ENCODE measurements at regions not wholly inside any gene's neighbourhood (a gene's known extent, or its start where the extent isn't known, plus 50 kb on each side); places are given as distances from the start of the nearest gene placed in this dataset.

GRCh38 chr6:106916891-106917290 is 57.6 kb downstream of the CD24 start:
- DNase-seq (ENCODE audit: extremely low read depth in 1 of 4, low spot score in 3 of 4): no peak
- Histone ChIP-seq H3K9me1 (ENCODE audit: control insufficient read depth, insufficient read depth, low read length) (no peaks in the 10 kb centered on the region), H4K20me1 (replicated peaks; ENCODE audit: control insufficient read depth, insufficient read depth, low read length) (no peaks in the 10 kb centered on the region), H3K79me2 (ENCODE audit: control insufficient read depth, insufficient read depth, low read length) (no peaks in the 10 kb centered on the region), H3K4me2 (ENCODE audit: insufficient read depth, low read length) (no peak overlapping the region), H3K27ac (ENCODE audit: extremely low read depth, low read depth, low read length) (no peak overlapping the region), H3K27me3 (ENCODE audit: control insufficient read depth in 2 of 2, insufficient read depth in 2 of 2, low read length in 2 of 2) (no peaks in the 10 kb centered on the region; a peak in 1 of 5 replicates), H2AFZ (ENCODE audit: low read depth, low read length) (no peak overlapping the region), H3K4me1 (replicated peaks in 1 of 2; ENCODE audit: control insufficient read depth in 2 of 2, insufficient read depth in 2 of 2, low read length in 2 of 2) (peaks cover 4 to 13% of the 10 kb centered on the region in 2 experiments; a peak in 4 of 5 replicates), H3K9me3 (replicated peaks; ENCODE audit: control insufficient read depth, insufficient read depth, low read depth, low read length) (no peaks in the 10 kb centered on the region; the same call in 1 of the 2 replicates), H3K4me3 (no peak overlapping the region), H3K9ac (ENCODE audit: insufficient read depth in 1 of 2, low read depth in 2 of 2, low read length in 2 of 2) (no peak overlapping the region), H3K36me3 (ENCODE audit: control insufficient read depth, insufficient read depth, low read length) (no peaks in the 10 kb centered on the region)
- in situ Hi-C loops (cut with MboI): no loop called here
- ATAC-seq: no peak
- no peak for FAIRE-seq
- no peak for TF ChIP-seq PPARD (CRISPR knock-in tag; IDR thresholded peaks at IDR 0.05)
- no peak for TF ChIP-seq MCM3 (IDR thresholded peaks at IDR 0.05)
- no peak for TF ChIP-seq SIN3B (IDR thresholded peaks at IDR 0.05; ENCODE audit: low read depth)
- no peak for TF ChIP-seq NEUROD1 (IDR thresholded peaks at IDR 0.05; ENCODE audit: borderline replicate concordance, low read depth, low read length, partially characterized antibody)
- TF ChIP-seq ZNF253 (CRISPR knock-in tag; conservative IDR thresholded peaks at IDR 0.05): no peak
- intact Hi-C loops (cut with micrococcal nuclease): no loop called here
- no TSS peak for BruUV-seq (replicated peaks)
- ChIA-PET POLR2A (no interaction called here), CTCF (ENCODE audit: low intra/inter-chr PET ratio) (no interaction called here)
- 41% methylated on average over 2 of the region's 2 CpGs for WGBS (ENCODE audit: insufficient coverage, low coverage, missing lambda C conversion rate)

DNA sequence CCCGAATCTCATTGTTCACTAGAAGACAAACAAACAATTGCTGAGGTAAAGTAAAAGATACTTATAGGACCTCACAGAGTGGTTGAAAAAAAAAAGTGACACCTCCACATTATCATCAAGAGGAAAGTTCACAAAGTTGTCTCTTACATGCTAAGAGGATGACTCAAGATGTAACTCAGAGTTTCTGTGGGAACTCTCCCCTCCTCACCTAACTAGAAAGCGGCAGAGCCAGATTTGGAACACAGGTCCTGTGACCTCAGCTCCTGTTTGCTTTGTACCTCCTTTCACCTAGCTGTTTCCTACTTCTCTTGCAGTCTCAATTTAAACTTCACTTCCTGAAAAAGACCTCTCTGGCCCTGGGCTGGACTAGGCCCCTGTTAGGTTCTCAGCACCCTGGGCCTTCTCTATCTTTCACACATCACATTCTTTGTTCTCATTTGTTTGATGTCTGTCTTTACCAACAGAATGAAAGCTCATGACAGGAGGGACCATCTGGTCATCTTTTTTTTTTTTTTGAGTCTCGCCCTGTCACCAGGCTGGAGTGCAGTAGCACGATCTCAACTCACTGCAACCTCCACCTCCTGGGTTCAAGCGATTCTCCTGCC is 60.8 kb downstream of the CD24 start:
- no peaks in the 10 kb centered on the region; the same call in 1 of the 2 replicates for H3K9me3 ChIP-seq (replicated peaks; ENCODE audit: control insufficient read depth, insufficient read depth, low read depth, low read length)
- ChIA-PET POLR2A (interaction anchor here (0.6 kb wide), 1 partner anchor 75 kb away, joined by 3 read pairs; no protein-coding TSS in a partner anchor), CTCF (ENCODE audit: low intra/inter-chr PET ratio) (no interaction called here)
- no peaks in the 10 kb centered on the region for H3K79me2 ChIP-seq (ENCODE audit: control insufficient read depth, insufficient read depth, low read length)
- H3K4me2 ChIP-seq (ENCODE audit: insufficient read depth, low read length): no peak overlapping the region
- H3K36me3 ChIP-seq (ENCODE audit: control insufficient read depth, insufficient read depth, low read length): no peaks in the 10 kb centered on the region
- no peak overlapping the region for H3K27ac ChIP-seq (ENCODE audit: extremely low read depth, low read depth, low read length)
- no peak overlapping the region for H3K4me3 ChIP-seq
- BruUV-seq (replicated peaks): no TSS peak
- WGBS (ENCODE audit: insufficient coverage, low coverage, missing lambda C conversion rate): 70% methylated on average over 3 of the region's 5 CpGs
- H3K4me1 ChIP-seq (replicated peaks in 1 of 2; ENCODE audit: control insufficient read depth in 2 of 2, insufficient read depth in 2 of 2, low read length in 2 of 2): peaks cover 4 to 30% of the 10 kb centered on the region in 2 experiments; a peak in 4 of 5 replicates
- DNase-seq (ENCODE audit: extremely low read depth in 1 of 4, low spot score in 3 of 4): no peak
- no peaks in the 10 kb centered on the region for H4K20me1 ChIP-seq (replicated peaks; ENCODE audit: control insufficient read depth, insufficient read depth, low read length)
- no peak for FAIRE-seq
- no peak overlapping the region for H3K9ac ChIP-seq (ENCODE audit: insufficient read depth in 1 of 2, low read depth in 2 of 2, low read length in 2 of 2)
- H2AFZ ChIP-seq (ENCODE audit: low read depth, low read length): no peak overlapping the region
- H3K27me3 ChIP-seq (ENCODE audit: control insufficient read depth in 2 of 2, insufficient read depth in 2 of 2, low read length in 2 of 2): no peaks in the 10 kb centered on the region
- H3K9me1 ChIP-seq (ENCODE audit: control insufficient read depth, insufficient read depth, low read length): no peaks in the 10 kb centered on the region
- intact Hi-C loops (cut with micrococcal nuclease) (no loop called here), in situ Hi-C loops (cut with MboI) (no loop called here)
- no peak for ATAC-seq
- TF ChIP-seq ZNF121 (CRISPR knock-in tag; conservative IDR thresholded peaks at IDR 0.05): no peak
- no peak for TF ChIP-seq TAF7 (tag; IDR thresholded peaks at IDR 0.05)
- no peak for TF ChIP-seq ZKSCAN1 (IDR thresholded peaks at IDR 0.05; ENCODE audit: low read depth, low read length)
- no peak for TF ChIP-seq RBM17 (IDR thresholded peaks at IDR 0.05; ENCODE audit: borderline replicate concordance, low read depth, low read length)
- TF ChIP-seq PATZ1 (CRISPR knock-in tag; IDR thresholded peaks at IDR 0.05; ENCODE audit: borderline replicate concordance): no peak
- no peak for TF ChIP-seq SNRNP70 (optimal IDR thresholded peaks at IDR 0.05; ENCODE audit: low read depth, low read length)
- TF ChIP-seq FOXO4 (CRISPR knock-in tag; IDR thresholded peaks at IDR 0.05): no peak
- no peak for TF ChIP-seq HLTF (IDR thresholded peaks at IDR 0.05)
- TF ChIP-seq MEF2D (tag; conservative IDR thresholded peaks at IDR 0.05; ENCODE audit: low read depth): no peak
- TF ChIP-seq ZNF717 (CRISPR knock-in tag; IDR thresholded peaks at IDR 0.05): no peak

Data from K562 (cell line).